Testis (tissue), 2 donors: ENCODE measurements at regions not wholly inside any gene's neighbourhood (a gene's known extent, or its start where the extent isn't known, plus 50 kb on each side); places are given as distances from the start of the nearest gene placed in this dataset.

Experiments used
- DNase-seq: peaks from one replicate; pipeline ENCODE4 v3.0.0-alpha.2; 2019
- H3K27ac ChIP-seq, 2 donors: fragments of 200-600 bp; sonication (generic); one replicate each; pipeline ENCODE4 v1.5.1; 2019
- H3K27me3 ChIP-seq: fragments of 200-600 bp; sonication (generic); one replicate; pipeline ENCODE4 v1.5.1; 2019
- H3K36me3 ChIP-seq: fragments of 200-600 bp; sonication (generic); one replicate; pipeline ENCODE4 v1.5.1; 2017; ENCODE audit warnings: low read depth; ENCODE audit errors: missing control alignments
- H3K4me1 ChIP-seq: fragments of 200-600 bp; sonication (generic); one replicate; pipeline ENCODE4 v1.5.1; 2019
- H3K4me3 ChIP-seq, 2 donors: fragments of 200-600 bp; sonication (generic); one replicate each; pipeline ENCODE4 v1.5.1; 2017 to 2019
- H3K9me3 ChIP-seq: fragments of 200-600 bp; sonication (generic); one replicate; pipeline ENCODE4 v1.5.1; 2017
- POLR2A ChIP-seq: fragments of 450-650 bp; IDR thresholded peaks from one replicate; pipeline ENCODE4 v1.6.1; 2017; ENCODE audit warnings: antibody characterized with exemption, mild to moderate bottlenecking, moderate library complexity
- WGBS, 2 donors: methylation state at CpG; one replicate each; pipeline ENCODE4 v1.1.5; 2018; 5-methylcytosine and 5-hydroxymethylcytosine counted together
- intact Hi-C: fragments of 100-400 bp; cut with DNase I; formaldehyde crosslinking; loops from one replicate; pipeline ENCODE4 v1.15.1; 2023; ENCODE audit warnings: low total_unique reads
- TF ChIP-seq, protein P1 (sequence below), 3 experiments: fragments of 450-650 bp in 2 of 3; fragments of 200-600 bp in 1 of 3; sonication (generic) in 1 of 3; IDR thresholded peaks; one replicate each; pipeline ENCODE4 v1.5.1; 2016 to 2019; ENCODE audit warnings: antibody characterized with exemption in 3 of 3, mild to moderate bottlenecking in 2 of 3, moderate library complexity in 1 of 3

DNA sequence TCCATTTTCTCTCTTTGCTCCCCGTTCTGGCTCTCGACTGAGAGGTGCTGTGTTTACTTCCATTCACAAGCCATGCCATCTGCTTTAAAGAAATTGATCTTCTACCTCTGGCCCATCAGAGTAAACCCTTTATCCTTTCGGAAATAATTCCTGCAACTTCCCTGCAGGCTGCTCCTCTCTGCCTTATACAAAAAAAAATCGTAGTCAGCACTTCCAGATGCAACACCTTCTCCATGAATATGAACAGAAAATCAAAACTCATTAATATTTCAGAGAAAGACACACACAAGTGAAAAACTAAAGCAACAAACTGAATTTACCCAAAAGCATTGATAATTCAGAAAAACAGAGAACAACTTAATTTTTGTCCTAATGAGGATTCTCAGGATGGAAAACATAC, 127.6 kb upstream of the FSCB start:
- TF ChIP-seq, protein P1, sequence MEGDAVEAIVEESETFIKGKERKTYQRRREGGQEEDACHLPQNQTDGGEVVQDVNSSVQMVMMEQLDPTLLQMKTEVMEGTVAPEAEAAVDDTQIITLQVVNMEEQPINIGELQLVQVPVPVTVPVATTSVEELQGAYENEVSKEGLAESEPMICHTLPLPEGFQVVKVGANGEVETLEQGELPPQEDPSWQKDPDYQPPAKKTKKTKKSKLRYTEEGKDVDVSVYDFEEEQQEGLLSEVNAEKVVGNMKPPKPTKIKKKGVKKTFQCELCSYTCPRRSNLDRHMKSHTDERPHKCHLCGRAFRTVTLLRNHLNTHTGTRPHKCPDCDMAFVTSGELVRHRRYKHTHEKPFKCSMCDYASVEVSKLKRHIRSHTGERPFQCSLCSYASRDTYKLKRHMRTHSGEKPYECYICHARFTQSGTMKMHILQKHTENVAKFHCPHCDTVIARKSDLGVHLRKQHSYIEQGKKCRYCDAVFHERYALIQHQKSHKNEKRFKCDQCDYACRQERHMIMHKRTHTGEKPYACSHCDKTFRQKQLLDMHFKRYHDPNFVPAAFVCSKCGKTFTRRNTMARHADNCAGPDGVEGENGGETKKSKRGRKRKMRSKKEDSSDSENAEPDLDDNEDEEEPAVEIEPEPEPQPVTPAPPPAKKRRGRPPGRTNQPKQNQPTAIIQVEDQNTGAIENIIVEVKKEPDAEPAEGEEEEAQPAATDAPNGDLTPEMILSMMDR (IDR thresholded peaks at IDR 0.05): no peak
- TF ChIP-seq POLR2A: no peak
- DNase-seq: no peak
- H3K9me3 ChIP-seq: no peaks in the 10 kb centered on the region
- no peaks in the 10 kb centered on the region for H3K27me3 ChIP-seq
- 51 to 57% methylated on average over 4 of the region's 4 CpGs for WGBS, 2 donors
- no peak overlapping the region for H3K4me3 ChIP-seq
- intact Hi-C loops: no loop called here
- H3K27ac ChIP-seq: no peak overlapping the region
- no peaks in the 10 kb centered on the region for H3K36me3 ChIP-seq
- peaks cover 5% of the 10 kb centered on the region for H3K4me1 ChIP-seq

DNA sequence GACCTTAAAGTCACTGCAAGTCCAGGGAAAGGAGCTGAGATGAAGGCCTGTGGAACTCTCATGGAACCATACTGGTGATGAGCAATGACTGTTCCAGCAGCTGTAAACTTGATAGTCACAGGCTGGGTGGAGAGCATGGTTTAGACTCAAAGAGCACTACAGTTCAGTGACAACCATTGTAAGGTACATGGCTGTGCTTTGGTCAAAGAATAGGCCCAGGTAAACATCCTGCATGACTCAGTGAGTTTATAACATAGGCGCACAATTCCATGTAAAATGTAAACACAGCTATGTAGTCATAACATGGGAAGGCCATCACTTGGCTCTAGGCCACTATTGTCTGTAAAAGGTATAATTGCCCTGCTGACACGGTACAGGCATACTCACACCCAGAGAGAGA, 119.3 kb upstream of the FSCB start:
- Histone ChIP-seq H3K36me3 (no peaks in the 10 kb centered on the region), H3K27me3 (no peaks in the 10 kb centered on the region), H3K4me1 (no peaks in the 10 kb centered on the region), H3K9me3 (no peaks in the 10 kb centered on the region), H3K27ac (no peak overlapping the region), H3K4me3 (no peak overlapping the region)
- intact Hi-C loops: no loop called here
- 85 to 97% methylated on average over 2 of the region's 2 CpGs for WGBS, 2 donors
- DNase-seq: no peak
- TF ChIP-seq, protein P1 (IDR thresholded peaks at IDR 0.05): no peak

DNA sequence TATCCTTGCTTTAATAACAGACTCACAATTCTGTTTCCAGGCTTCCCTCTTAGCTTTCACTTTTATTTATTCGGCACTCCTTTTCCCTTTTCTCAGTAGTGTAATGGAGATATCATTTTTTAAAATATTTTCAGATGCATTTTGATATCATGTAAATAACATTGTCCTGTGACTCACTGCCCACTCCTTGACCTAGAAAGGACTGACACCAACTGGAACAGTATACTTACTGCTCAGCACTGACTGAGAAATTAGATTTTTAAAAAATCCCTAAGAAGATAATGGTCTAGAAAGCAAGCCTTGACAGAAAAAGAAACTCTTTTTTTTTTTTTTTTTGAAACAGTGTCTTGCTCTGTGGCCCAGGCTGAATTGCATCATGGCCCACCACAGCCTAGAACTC, 118.0 kb upstream of the FSCB start:
- no peak for DNase-seq
- Histone ChIP-seq H3K9me3 (no peaks in the 10 kb centered on the region), H3K4me3 (no peak overlapping the region), H3K36me3 (no peaks in the 10 kb centered on the region), H3K4me1 (no peaks in the 10 kb centered on the region), H3K27ac (no peak overlapping the region), H3K27me3 (no peaks in the 10 kb centered on the region)
- WGBS, 2 donors: 50 to 67% methylated on average over 1 of the region's 1 CpG
- TF ChIP-seq, protein P1 (IDR thresholded peaks at IDR 0.05): no peak
- no peak for TF ChIP-seq POLR2A
- intact Hi-C loops: no loop called here

DNA sequence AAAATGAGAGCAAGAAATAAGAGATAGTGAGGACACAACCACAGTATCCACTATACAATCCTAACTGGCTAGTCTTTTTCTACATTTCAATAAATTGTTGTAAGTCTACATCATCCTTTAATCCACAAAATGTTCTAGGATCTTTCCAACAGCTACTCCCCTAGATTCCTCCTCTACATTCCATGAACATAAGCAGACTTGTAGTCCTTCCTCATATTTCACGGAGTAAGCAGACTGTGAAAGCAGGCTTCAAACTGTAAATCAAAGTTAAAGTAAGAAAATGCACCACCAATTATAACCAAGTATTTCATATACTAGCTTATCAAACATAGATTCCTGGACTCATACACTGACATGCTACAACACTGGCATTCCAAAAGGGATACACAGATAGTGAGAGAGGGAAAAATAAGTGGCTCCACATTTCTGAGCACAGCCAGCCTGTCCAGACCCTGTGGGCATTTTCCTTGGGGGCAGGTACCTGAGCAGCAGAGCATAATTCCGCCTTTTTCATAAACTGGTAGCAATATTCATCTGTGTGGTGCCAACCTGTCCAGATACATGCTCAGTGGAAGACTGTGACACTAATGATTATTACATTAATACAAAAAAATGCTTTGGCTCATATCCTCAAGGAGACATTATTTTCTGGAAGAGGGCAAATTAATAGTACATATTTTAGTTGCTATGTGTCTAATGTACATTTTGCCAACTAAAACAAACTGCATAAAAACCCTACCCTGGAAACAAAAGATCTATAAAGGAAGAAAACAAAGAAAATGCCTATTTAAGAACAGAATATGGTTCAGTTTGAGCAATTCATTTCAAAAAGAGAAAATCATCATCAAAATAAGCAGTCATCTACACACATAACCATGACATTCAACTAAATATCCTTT, 113.3 kb upstream of the FSCB start:
- Histone ChIP-seq H3K4me1 (no peaks in the 10 kb centered on the region), H3K27me3 (no peaks in the 10 kb centered on the region), H3K27ac (no peak overlapping the region), H3K36me3 (no peaks in the 10 kb centered on the region), H3K4me3 (no peak overlapping the region), H3K9me3 (no peaks in the 10 kb centered on the region)
- no peak for DNase-seq
- TF ChIP-seq POLR2A: no peak
- TF ChIP-seq, protein P1 (IDR thresholded peaks at IDR 0.05): no peak
- 66 to 74% methylated on average over 2 of the region's 2 CpGs for WGBS, 2 donors
- intact Hi-C loops: no loop called here

DNA sequence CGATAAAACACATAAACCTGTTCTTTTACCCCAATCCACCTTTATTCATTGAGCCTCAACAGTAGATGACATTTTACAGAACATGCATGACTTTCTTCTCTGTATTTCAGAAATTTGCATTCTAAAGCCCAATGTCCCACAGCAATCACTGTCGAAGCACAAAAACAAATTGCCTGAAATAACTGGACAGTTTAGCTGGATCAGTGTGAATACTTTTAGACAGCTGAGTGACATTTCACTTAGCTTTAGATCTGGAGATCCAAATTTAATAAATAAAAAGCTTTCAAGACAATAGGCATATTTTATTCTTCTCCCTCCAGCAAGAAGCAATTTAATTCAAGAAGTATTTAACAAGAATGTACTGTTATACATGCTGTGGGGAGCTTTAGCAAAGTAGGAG, 109.1 kb upstream of the FSCB start:
- no peak for DNase-seq
- Histone ChIP-seq H3K4me1 (no peaks in the 10 kb centered on the region), H3K9me3 (no peaks in the 10 kb centered on the region), H3K4me3 (no peak overlapping the region), H3K27me3 (no peaks in the 10 kb centered on the region), H3K27ac (no peak overlapping the region), H3K36me3 (no peaks in the 10 kb centered on the region)
- intact Hi-C loops: no loop called here
- TF ChIP-seq, protein P1 (IDR thresholded peaks at IDR 0.05): no peak
- no peak for TF ChIP-seq POLR2A
- WGBS, 2 donors: 93 to 95% methylated on average over 2 of the region's 2 CpGs
